HepG2 (cell line): ENCODE measurements at regions not wholly inside any gene's neighbourhood (a gene's known extent, or its start where the extent isn't known, plus 50 kb on each side); places are given as distances from the start of the nearest gene placed in this dataset.
"Not testable (repeated sequence)": the region's sequence is repeated elsewhere in the genome, so short reads cannot be mapped to it uniquely, and the experiment has no call there.

ENCODE experiments used
- ATAC-seq: fragments of 200-7000 bp; cut with Tn5 transposase; 3 replicates; pipeline ENCODE4 v1.9.1; 2020; ENCODE audit warnings: mild to moderate bottlenecking, moderate library complexity
- BruUV-seq: library from RNA; stranded (reverse); fragments of 400-500 nt; replicated peaks from 2 replicates; lab custom pipeline; 2021; lab: Mats Ljungman, UMichigan
- CTCF ChIA-PET: fragments of 300-600 bp; formaldehyde crosslinking; extraction: SDS; loops from one replicate; lab custom pipeline; 2021; ENCODE audit warnings: low total read pairs, inconsistent platforms, low intra/inter-chr PET ratio; lab: Yijun Ruan, JAX
- POLR2A ChIA-PET: fragments of 350-600 bp; sonication (Branson Sonifier 250); formaldehyde crosslinking; loops from one replicate; lab custom pipeline; 2020; ENCODE audit warnings: antibody characterized with exemption, inconsistent platforms; lab: Yijun Ruan, JAX
- DNase-seq: peaks from one replicate; pipeline ENCODE4 v3.0.0-alpha.2; 2015; ENCODE audit warnings: low spot score
- FAIRE-seq: peaks from 3 replicates; lab custom pipeline; 2011; peaks lifted over from hg19 to GRCh38; lab: Jason Lieb, UNC
- H2AFZ ChIP-seq: one replicate; pipeline ENCODE4 v1.6.1; 2011; ENCODE audit warnings: low read length, inconsistent platforms
- H3K27ac ChIP-seq: fragments of 300-600 bp; 3 replicates; pipeline ENCODE4 v1.8.0; 2011; ENCODE audit warnings: mixed run types, mild to moderate bottlenecking, mixed read lengths, low read length, inconsistent platforms; ENCODE audit not compliant: insufficient read depth; ENCODE audit errors: extremely low read length
- H3K27me3 ChIP-seq, 2 experiments: fragments of 200-600 bp in 1 of 2; 2 replicates in 1 of 2; 3 replicates in 1 of 2; pipeline versions ENCODE4 v1.6.0 to v1.8.0; 2011; ENCODE audit warnings: low read length in 2 of 2, mild to moderate bottlenecking in 2 of 2, moderate library complexity in 2 of 2, inconsistent platforms in 1 of 2; ENCODE audit not compliant: insufficient read depth in 2 of 2, control insufficient read depth in 1 of 2
- H3K36me3 ChIP-seq, 2 experiments: fragments of 200-600 bp in 1 of 2; replicated peaks in 1 of 2; 2 replicates in 1 of 2; 3 replicates in 1 of 2; pipeline versions ENCODE4 v1.5.1 to v1.8.0; 2011; ENCODE audit warnings: low read length in 2 of 2, inconsistent platforms in 1 of 2; ENCODE audit not compliant: insufficient read depth in 2 of 2, control insufficient read depth in 1 of 2
- H3K4me1 ChIP-seq: 2 replicates; pipeline ENCODE4 v1.5.1; 2012; ENCODE audit warnings: low read length, inconsistent platforms; ENCODE audit not compliant: insufficient read depth
- H3K4me2 ChIP-seq: 2 replicates; pipeline ENCODE4 v1.6.0; 2011; ENCODE audit warnings: low read depth, low read length, inconsistent platforms
- H3K4me3 ChIP-seq, 3 experiments: fragments of 200-600 bp in 1 of 3; sonication (generic), shearing (Covaris generic) in 1 of 3; replicated peaks in 1 of 3; 2 replicates each; pipeline ENCODE4 v1.5.1; 2011 to 2016; ENCODE audit warnings: low read length in 3 of 3, inconsistent platforms in 2 of 3, low read depth in 2 of 3, mild to moderate bottlenecking in 2 of 3, control low read depth in 1 of 3, mixed read lengths in 1 of 3; ENCODE audit not compliant: insufficient read depth in 1 of 3
- H3K79me2 ChIP-seq: one replicate; pipeline ENCODE4 v1.6.1; 2011; ENCODE audit warnings: low read length, inconsistent platforms; ENCODE audit not compliant: insufficient read depth
- H3K9ac ChIP-seq: 2 replicates; pipeline ENCODE4 v1.6.0; 2011; ENCODE audit warnings: mild to moderate bottlenecking, low read depth, low read length, inconsistent platforms; ENCODE audit not compliant: insufficient read depth
- H3K9me3 ChIP-seq: 2 replicates; pipeline ENCODE4 v1.5.1; 2012; ENCODE audit warnings: mild to moderate bottlenecking, low read length
- H4K20me1 ChIP-seq: 2 replicates; pipeline ENCODE4 v1.6.0; 2011; ENCODE audit warnings: inconsistent platforms, mild to moderate bottlenecking, low read length, moderate library complexity; ENCODE audit not compliant: insufficient read depth
- ARNT2 ChIP-seq: sonication (generic); formaldehyde crosslinking; IDR thresholded peaks from 2 replicates; pipeline ENCODE4 v1.8.0; 2022; ENCODE audit warnings: mild to moderate bottlenecking, low read depth, missing genetic modification reagents, moderate library complexity
- MXD4 ChIP-seq: IDR thresholded peaks from 2 replicates; pipeline ENCODE4 v1.6.1; 2016; ENCODE audit warnings: mild to moderate bottlenecking, missing biosample characterization, missing genetic modification reagents
- NFIB ChIP-seq: sonication (generic); formaldehyde crosslinking; IDR thresholded peaks from 2 replicates; pipeline ENCODE4 v1.9.0; 2021; ENCODE audit warnings: missing genetic modification reagents, mild to moderate bottlenecking, borderline replicate concordance
- REL ChIP-seq: sonication (generic); formaldehyde crosslinking; conservative IDR thresholded peaks from 2 replicates; pipeline ENCODE4 v1.8.0; 2022; ENCODE audit warnings: mild to moderate bottlenecking, missing genetic modification reagents, moderate library complexity
- THAP8 ChIP-seq: sonication (generic); formaldehyde crosslinking; IDR thresholded peaks from 2 replicates; pipeline ENCODE4 v1.5.1; 2020; ENCODE audit warnings: missing genetic modification reagents, mild to moderate bottlenecking, borderline replicate concordance
- TMF1 ChIP-seq: sonication (generic); formaldehyde crosslinking; IDR thresholded peaks from 2 replicates; pipeline ENCODE4 v1.8.1; 2022; ENCODE audit warnings: low read depth, missing genetic modification reagents
- ZNF275 ChIP-seq: sonication (generic); formaldehyde crosslinking; IDR thresholded peaks from 2 replicates; pipeline ENCODE4 v1.8.0; 2022; ENCODE audit warnings: missing genetic modification reagents, mild to moderate bottlenecking, inconsistent platforms, borderline replicate concordance
- ZNF317 ChIP-seq: sonication (generic); formaldehyde crosslinking; IDR thresholded peaks from 2 replicates; pipeline ENCODE4 v1.5.0; 2020; ENCODE audit warnings: mild to moderate bottlenecking, missing genetic modification reagents
- WGBS: methylation state at CpG from one replicate; pipeline ENCODE4 v1.1.6; 2017; ENCODE audit warnings: low lambda C conversion rate; 5-methylcytosine and 5-hydroxymethylcytosine counted together
- in situ Hi-C: cut with HindIII; loops from 2 replicates; pipeline ENCODE4 v1.10.0; 2017; ENCODE audit warnings: low pct_unique_long_range_greater_than_20kb; ENCODE audit not compliant: extremely low pct_ligation_motif_present
- intact Hi-C: fragments of 100-400 bp; cut with micrococcal nuclease; formaldehyde crosslinking; loops from one replicate; pipeline ENCODE4 v1.10.0; 2022; ENCODE audit not compliant: unreplicated experiment

GRCh38 chr17:71450657-71451056, 670.2 kb upstream of the SOX9 start:
- POLR2A ChIA-PET, H2AFZ ChIP-seq, CTCF ChIA-PET, H3K4me1 ChIP-seq, H3K4me3 ChIP-seq, DNase-seq, H3K27me3 ChIP-seq, H3K36me3 ChIP-seq, H3K27ac ChIP-seq, H3K79me2 ChIP-seq, H4K20me1 ChIP-seq, BruUV-seq, FAIRE-seq, H3K9ac ChIP-seq, intact Hi-C loops, ATAC-seq, H3K4me2 ChIP-seq, H3K9me3 ChIP-seq: not testable (repeated sequence)
- in situ Hi-C loops, result loop anchor here (25.0 kb wide), 2 partner anchors 813 to 1087 kb away; no protein-coding TSS in a partner anchor
- WGBS, result 43% methylated on average over 2 of the region's 2 CpGs

DNA sequence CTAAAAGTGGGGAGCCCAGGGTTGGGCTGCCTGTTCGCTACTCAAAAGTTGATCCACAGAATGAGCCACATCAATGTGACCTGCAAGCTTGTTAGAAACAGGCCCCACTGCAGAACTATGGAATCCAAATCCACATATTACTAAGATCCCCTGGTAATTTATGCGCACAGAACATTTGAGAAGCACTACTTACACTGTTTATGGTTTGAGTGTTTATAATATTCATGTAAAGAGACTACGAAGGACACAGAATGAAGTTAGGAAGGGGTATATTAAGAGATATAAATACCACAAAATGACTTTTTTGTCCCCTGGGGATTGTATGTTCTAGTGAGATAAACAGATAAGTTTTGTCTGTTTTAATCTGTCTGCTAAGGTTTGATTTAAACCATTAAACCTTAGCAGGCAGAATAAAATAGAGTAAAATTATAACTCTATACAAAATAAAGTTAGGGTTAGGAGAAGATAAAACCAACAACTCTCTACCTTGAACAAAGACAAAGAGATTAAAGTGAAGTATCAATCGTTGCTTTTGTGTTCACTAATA, 666.9 kb upstream of the SOX9 start:
- Histone ChIP-seq H2AFZ (no peak overlapping the region), H3K9me3 (no peaks in the 10 kb centered on the region), H4K20me1 (no peaks in the 10 kb centered on the region), H3K4me1 (no peaks in the 10 kb centered on the region), H3K36me3 (no peaks in the 10 kb centered on the region), H3K9ac (no peak overlapping the region), H3K4me3 (no peak overlapping the region), H3K79me2 (no peaks in the 10 kb centered on the region), H3K27ac (no peak overlapping the region), H3K4me2 (no peak overlapping the region), H3K27me3 (no peaks in the 10 kb centered on the region)
- intact Hi-C loops (no loop called here), in situ Hi-C loops (loop anchor here (25.0 kb wide), 2 partner anchors 817 to 1083 kb away; no protein-coding TSS in a partner anchor)
- WGBS, result 9% methylated on average over 4 of the region's 4 CpGs
- ATAC-seq, result no peak
- no peak for TF ChIP-seq THAP8 (CRISPR knock-in tag)
- TF ChIP-seq ZNF317 (CRISPR knock-in tag), result no peak
- TF ChIP-seq TMF1 (CRISPR knock-in tag), result no peak
- no peak for TF ChIP-seq MXD4 (CRISPR knock-in tag)
- TF ChIP-seq ARNT2 (CRISPR knock-in tag), result no peak
- TF ChIP-seq NFIB, result no peak
- TF ChIP-seq ZNF275 (CRISPR knock-in tag), result no peak
- no peak for TF ChIP-seq REL
- no peak for FAIRE-seq
- no TSS peak for BruUV-seq
- ChIA-PET CTCF (no interaction called here), POLR2A (no interaction called here)
- no peak for DNase-seq
